K562 (cell line): ENCODE measurements at regions not wholly inside any gene's neighbourhood (a gene's known extent, or its start where the extent isn't known, plus 50 kb on each side); places are given as distances from the start of the nearest gene placed in this dataset.

Experiments used
- MAZ ChIP-seq, 2 experiments: fragments of 450-650 bp in 1 of 2; sonication (generic) in 1 of 2; formaldehyde crosslinking; IDR thresholded peaks in 1 of 2; conservative IDR thresholded peaks in 1 of 2; 2 replicates each; pipeline versions ENCODE4 v1.4.0 to v1.5.0; 2020; ENCODE audit warnings: mild to moderate bottlenecking in 1 of 2, missing genetic modification reagents in 1 of 2
- NFXL1 ChIP-seq: fragments of 450-650 bp; formaldehyde crosslinking; IDR thresholded peaks from 2 replicates; pipeline ENCODE4 v1.4.0; 2021; ENCODE audit warnings: mild to moderate bottlenecking
- SMC3 ChIP-seq: conservative IDR thresholded peaks from 2 replicates; pipeline ENCODE4 v1.6.1; 2011; ENCODE audit warnings: low read depth, low read length, improper control_type of control experiment; ENCODE audit not compliant: insufficient read depth
- STAT5B ChIP-seq: fragments of 250-450 bp; sonication (Bioruptor Pico); IDR thresholded peaks from 2 replicates; pipeline ENCODE4 v1.8.0; 2021; ENCODE audit warnings: mild to moderate bottlenecking, inconsistent platforms
- TCF7 ChIP-seq: sonication (generic); IDR thresholded peaks from 2 replicates; pipeline ENCODE4 v1.6.1; 2016; ENCODE audit warnings: antibody characterized with exemption, borderline replicate concordance
- TGIF2 ChIP-seq: sonication (generic); formaldehyde crosslinking; IDR thresholded peaks from 2 replicates; pipeline ENCODE4 v1.8.1; 2022; ENCODE audit warnings: mild to moderate bottlenecking, missing genetic modification reagents, moderate library complexity
- TF ChIP-seq, protein P1 (sequence below): fragments of 250-450 bp; sonication (Bioruptor Pico); IDR thresholded peaks from 2 replicates; pipeline ENCODE4 v1.5.0; 2022; ENCODE audit warnings: mild to moderate bottlenecking

DNA sequence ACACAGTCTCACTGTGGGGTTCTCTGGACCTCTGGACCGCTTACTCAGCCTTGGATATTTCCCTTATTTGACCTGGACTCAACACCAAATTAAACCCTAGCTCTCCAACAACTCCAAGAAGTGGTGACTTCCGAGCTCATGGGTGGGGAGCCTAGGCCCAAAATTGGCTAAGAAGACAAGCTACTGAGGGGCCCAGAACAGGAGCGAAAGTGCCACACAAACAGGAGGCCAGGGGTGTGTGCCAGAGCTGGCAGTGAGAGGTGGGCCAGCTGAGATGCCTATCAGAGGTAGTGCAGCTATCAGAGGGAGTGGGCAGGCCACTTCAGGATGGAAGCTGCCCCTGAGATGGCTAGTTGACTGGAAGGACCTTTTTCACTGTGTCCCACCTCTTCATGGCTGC is 151.1 kb upstream of the PRR20G start:
- TF ChIP-seq SMC3 (no peak), NFXL1 (no peak), TGIF2 (CRISPR knock-in tag) (no peak), STAT5B (CRISPR knock-in tag) (no peak), MAZ (CRISPR knock-in tag; conservative IDR thresholded peaks at IDR 0.05 in 1 of 2, IDR thresholded peaks at IDR 0.05 in 1 of 2) (no peak), TCF7 (no peak)
- TF ChIP-seq, protein P1, sequence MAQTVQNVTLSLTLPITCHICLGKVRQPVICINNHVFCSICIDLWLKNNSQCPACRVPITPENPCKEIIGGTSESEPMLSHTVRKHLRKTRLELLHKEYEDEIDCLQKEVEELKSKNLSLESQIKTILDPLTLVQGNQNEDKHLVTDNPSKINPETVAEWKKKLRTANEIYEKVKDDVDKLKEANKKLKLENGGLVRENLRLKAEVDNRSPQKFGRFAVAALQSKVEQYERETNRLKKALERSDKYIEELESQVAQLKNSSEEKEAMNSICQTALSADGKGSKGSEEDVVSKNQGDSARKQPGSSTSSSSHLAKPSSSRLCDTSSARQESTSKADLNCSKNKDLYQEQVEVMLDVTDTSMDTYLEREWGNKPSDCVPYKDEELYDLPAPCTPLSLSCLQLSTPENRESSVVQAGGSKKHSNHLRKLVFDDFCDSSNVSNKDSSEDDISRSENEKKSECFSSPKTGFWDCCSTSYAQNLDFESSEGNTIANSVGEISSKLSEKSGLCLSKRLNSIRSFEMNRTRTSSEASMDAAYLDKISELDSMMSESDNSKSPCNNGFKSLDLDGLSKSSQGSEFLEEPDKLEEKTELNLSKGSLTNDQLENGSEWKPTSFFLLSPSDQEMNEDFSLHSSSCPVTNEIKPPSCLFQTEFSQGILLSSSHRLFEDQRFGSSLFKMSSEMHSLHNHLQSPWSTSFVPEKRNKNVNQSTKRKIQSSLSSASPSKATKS (CRISPR knock-in tag), result no peak
